A549 (cell line): ENCODE measurements at regions not wholly inside any gene's neighbourhood (a gene's known extent, or its start where the extent isn't known, plus 50 kb on each side); places are given as distances from the start of the nearest gene placed in this dataset.

Source experiments
- ATAC-seq, 2 experiments: fragments of 200-7000 bp in 1 of 2; fragments of >200 bp in 1 of 2; cut with Nextera tagmentation in 1 of 2; cut with Tn5 transposase in 1 of 2; 3 replicates each; pipeline versions ENCODE4 v1.8.0 to v1.9.1; 2018 to 2020; ENCODE audit warnings: mild to moderate bottlenecking in 1 of 2, moderate library complexity in 1 of 2
- CTCF ChIA-PET: fragments of 300-600 bp; sonication (Branson Sonifier 250); formaldehyde crosslinking; extraction: SDS; loops from one replicate; lab custom pipeline; 2021; ENCODE audit warnings: antibody characterized with exemption, inconsistent platforms; lab: Yijun Ruan, JAX
- POLR2A ChIA-PET: fragments of 350-600 bp; formaldehyde crosslinking; extraction: SDS; loops from one replicate; lab custom pipeline; 2021; ENCODE audit warnings: antibody characterized with exemption, inconsistent platforms; lab: Yijun Ruan, JAX
- DNase-seq, 2 experiments: peaks; one replicate each; pipeline versions ENCODE4 v3.0.0 to v3.0.0-alpha.2; 2011 to 2016; ENCODE audit warnings: low read depth in 1 of 2, low spot score in 1 of 2
- FAIRE-seq: peaks from 2 replicates; lab custom pipeline; 2011; peaks lifted over from hg19 to GRCh38; lab: Jason Lieb, UNC
- H3K27ac ChIP-seq, 2 experiments: fragments of >200 bp; sonication (Bioruptor Twin); formaldehyde crosslinking; 3 replicates each; pipeline ENCODE4 v1.5.1; 2016 to 2017
- H3K4me1 ChIP-seq: fragments of >200 bp; sonication (Bioruptor Twin); formaldehyde crosslinking; 3 replicates; pipeline ENCODE4 v1.6.1; 2016
- H3K4me2 ChIP-seq: fragments of >200 bp; sonication (Bioruptor Twin); formaldehyde crosslinking; 3 replicates; pipeline ENCODE4 v1.6.1; 2016
- H3K4me3 ChIP-seq: fragments of >200 bp; sonication (Bioruptor Twin); formaldehyde crosslinking; 3 replicates; pipeline ENCODE4 v1.5.1; 2016
- H3K9me3 ChIP-seq: fragments of >200 bp; sonication (Bioruptor Twin); formaldehyde crosslinking; 3 replicates; pipeline ENCODE4 v1.6.1; 2016
- ATOH8 ChIP-seq: fragments of 250-450 bp; sonication (Bioruptor Pico); IDR thresholded peaks from 2 replicates; pipeline ENCODE4 v1.5.0; 2020; ENCODE audit warnings: low read depth, mild to moderate bottlenecking, moderate library complexity
- BCL3 ChIP-seq: fragments of >200 bp; sonication (Bioruptor Twin); formaldehyde crosslinking; IDR thresholded peaks from 3 replicates; pipeline ENCODE4 v1.6.1; 2016
- BHLHE40 ChIP-seq: IDR thresholded peaks from 2 replicates; pipeline ENCODE4 v1.6.1; 2012; ENCODE audit warnings: low read depth, low read length, inconsistent platforms
- CBX8 ChIP-seq: fragments of 200-600 bp; sonication (generic); IDR thresholded peaks from 2 replicates; pipeline ENCODE4 v1.6.1; 2016
- FOSB ChIP-seq: fragments of 250-450 bp; sonication (Bioruptor Pico); IDR thresholded peaks from 2 replicates; pipeline ENCODE4 v1.5.0; 2020; ENCODE audit warnings: mild to moderate bottlenecking, moderate library complexity
- HDAC2 ChIP-seq: fragments of 200-600 bp; sonication (generic); IDR thresholded peaks from 2 replicates; pipeline ENCODE4 v1.6.1; 2016
- HMGXB4 ChIP-seq: fragments of 250-450 bp; sonication (Bioruptor Pico); IDR thresholded peaks from 2 replicates; pipeline ENCODE4 v1.5.0; 2021; ENCODE audit warnings: mild to moderate bottlenecking, moderate library complexity, borderline replicate concordance
- HOXB13 ChIP-seq: fragments of 250-450 bp; sonication (Bioruptor Pico); IDR thresholded peaks from 2 replicates; pipeline ENCODE4 v1.5.0; 2020; ENCODE audit warnings: low read depth, mild to moderate bottlenecking, moderate library complexity
- JUNB ChIP-seq: fragments of >200 bp; sonication (Bioruptor Twin); formaldehyde crosslinking; IDR thresholded peaks from 2 replicates; pipeline ENCODE4 v1.6.1; 2016
- KDM5A ChIP-seq: fragments of 200-600 bp; sonication (generic); IDR thresholded peaks from 2 replicates; pipeline ENCODE4 v1.6.1; 2016; ENCODE audit warnings: antibody characterized with exemption, mild to moderate bottlenecking
- MAFK ChIP-seq: fragments of 450-650 bp; IDR thresholded peaks from 2 replicates; pipeline ENCODE4 v1.6.1; 2014; ENCODE audit not compliant: partially characterized antibody
- RARB ChIP-seq: fragments of 250-450 bp; sonication (Bioruptor Pico); IDR thresholded peaks from 2 replicates; pipeline ENCODE4 v1.8.0; 2021; ENCODE audit warnings: mild to moderate bottlenecking, moderate library complexity
- RCOR1 ChIP-seq: fragments of 150-350 bp; IDR thresholded peaks from 2 replicates; pipeline ENCODE4 v1.6.1; 2014; ENCODE audit warnings: antibody characterized with exemption, low read length, low read depth
- SREBF2 ChIP-seq: fragments of 450-650 bp; IDR thresholded peaks from 2 replicates; pipeline ENCODE4 v1.6.1; 2014; ENCODE audit warnings: mild to moderate bottlenecking, moderate library complexity
- TP53 ChIP-seq: fragments of 250-450 bp; sonication (Bioruptor Pico); IDR thresholded peaks from 2 replicates; pipeline ENCODE4 v1.5.0; 2021; ENCODE audit warnings: mild to moderate bottlenecking, moderate library complexity
- USF2 ChIP-seq: fragments of 450-650 bp; IDR thresholded peaks from 2 replicates; pipeline ENCODE4 v1.6.1; 2014; ENCODE audit warnings: antibody characterized with exemption
- ZC3H11A ChIP-seq: fragments of 450-650 bp; IDR thresholded peaks from 2 replicates; pipeline ENCODE4 v1.6.1; 2014; ENCODE audit warnings: antibody characterized with exemption, mild to moderate bottlenecking
- ZFP36 ChIP-seq: fragments of 450-650 bp; IDR thresholded peaks from 2 replicates; pipeline ENCODE4 v1.6.1; 2014; ENCODE audit warnings: borderline replicate concordance; ENCODE audit not compliant: partially characterized antibody
- ZSCAN20 ChIP-seq: fragments of 250-450 bp; sonication (Bioruptor Pico); IDR thresholded peaks from 2 replicates; pipeline ENCODE4 v1.8.0; 2022; ENCODE audit warnings: mild to moderate bottlenecking, moderate library complexity
- WGBS: methylation state at CpG from one replicate; pipeline ENCODE4 v1.1.6; 2017; ENCODE audit errors: missing lambda C conversion rate; 5-methylcytosine and 5-hydroxymethylcytosine counted together
- TF ChIP-seq, protein P1 (sequence below): IDR thresholded peaks from 2 replicates; pipeline ENCODE4 v1.6.1; 2012

GRCh38 chr4:38560340-38560739, 103.7 kb upstream of the KLF3 start:
- no peak for FAIRE-seq

GRCh38 chr4:38560768-38561558, 103.0 kb upstream of the KLF3 start:
- WGBS: 79% methylated on average over 7 of the region's 7 CpGs

More at GRCh38 chr4:38560340-38560739, 103.7 kb upstream of the KLF3 start:
- DNase-seq: no peak
- TF ChIP-seq, protein P1, sequence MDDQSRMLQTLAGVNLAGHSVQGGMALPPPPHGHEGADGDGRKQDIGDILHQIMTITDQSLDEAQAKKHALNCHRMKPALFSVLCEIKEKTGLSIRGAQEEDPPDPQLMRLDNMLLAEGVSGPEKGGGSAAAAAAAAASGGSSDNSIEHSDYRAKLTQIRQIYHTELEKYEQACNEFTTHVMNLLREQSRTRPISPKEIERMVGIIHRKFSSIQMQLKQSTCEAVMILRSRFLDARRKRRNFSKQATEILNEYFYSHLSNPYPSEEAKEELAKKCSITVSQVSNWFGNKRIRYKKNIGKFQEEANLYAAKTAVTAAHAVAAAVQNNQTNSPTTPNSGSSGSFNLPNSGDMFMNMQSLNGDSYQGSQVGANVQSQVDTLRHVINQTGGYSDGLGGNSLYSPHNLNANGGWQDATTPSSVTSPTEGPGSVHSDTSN: no peak
- no peak for TF ChIP-seq BCL3
- no peak for TF ChIP-seq ATOH8
- TF ChIP-seq BHLHE40: no peak
- TF ChIP-seq RCOR1: no peak
- TF ChIP-seq MAFK: no peak
- no peak for TF ChIP-seq ZFP36
- TF ChIP-seq ZSCAN20: no peak
- no peak for TF ChIP-seq HOXB13
- no peak for TF ChIP-seq JUNB
- TF ChIP-seq HDAC2: no peak
- TF ChIP-seq ZC3H11A: no peak
- TF ChIP-seq RARB (CRISPR knock-in tag): no peak
- no peak for TF ChIP-seq FOSB (CRISPR knock-in tag)
- no peak for TF ChIP-seq TP53 (CRISPR knock-in tag)
- no peak for TF ChIP-seq HMGXB4 (CRISPR knock-in tag)
- TF ChIP-seq KDM5A: no peak
- TF ChIP-seq, all 56 proteins: peak for 0
- ChIA-PET POLR2A (no interaction called here), CTCF (interaction anchor here (0.9 kb wide), 1 partner anchor 170 kb away, joined by 3 read pairs; no protein-coding TSS in a partner anchor)
- no peak for ATAC-seq
- H3K9me3 ChIP-seq: 0 out of 3 replicates have a peak, but pooled peaks cover 4% of the 10 kb centered on the region
- H3K4me2 ChIP-seq: no peak overlapping the region
- 89% methylated on average over 6 of the region's 6 CpGs for WGBS
- no peak overlapping the region for H3K4me3 ChIP-seq
- peaks cover 6% of the 10 kb centered on the region for H3K4me1 ChIP-seq
- H3K27ac ChIP-seq: no peak overlapping the region

More at GRCh38 chr4:38560768-38561558, 103.0 kb upstream of the KLF3 start:
- Histone ChIP-seq H3K4me1 (peaks cover 12% of the 10 kb centered on the region), H3K9me3 (no peaks in the 10 kb centered on the region), H3K4me2 (no peak overlapping the region), H3K4me3 (no peak overlapping the region)
- ChIA-PET CTCF (interaction anchor here (0.9 kb wide), 1 partner anchor 170 kb away, joined by 3 read pairs; no protein-coding TSS in a partner anchor), POLR2A (no interaction called here)
- FAIRE-seq: no peak
- DNase-seq: no peak
- ATAC-seq: no peak
- TF ChIP-seq SREBF2: no peak
- no peak for TF ChIP-seq CBX8
- TF ChIP-seq BHLHE40: no peak
- no peak for TF ChIP-seq USF2
- TF ChIP-seq, all 56 proteins: peak for 0
- H3K27ac ChIP-seq: no peak overlapping the region
